Osteocyte (in vitro differentiated cells): ENCODE measurements at regions not wholly inside any gene's neighbourhood (a gene's known extent, or its start where the extent isn't known, plus 50 kb on each side); places are given as distances from the start of the nearest gene placed in this dataset.

ENCODE experiments used
- DNase-seq: peaks from one replicate; pipeline ENCODE4 v3.0.0; 2021; ENCODE audit warnings: mixed read lengths; ENCODE audit not compliant: unreplicated experiment; ENCODE audit errors: extremely low spot score
- H3K27ac Mint-ChIP-seq: one replicate; pipeline ENCODE4 v1.8.0; 2021; ENCODE audit warnings: mild to moderate bottlenecking, mixed read lengths; ENCODE audit not compliant: unreplicated experiment
- H3K27me3 Mint-ChIP-seq: one replicate; pipeline ENCODE4 v1.8.0; 2021; ENCODE audit warnings: mixed read lengths; ENCODE audit not compliant: unreplicated experiment
- H3K36me3 Mint-ChIP-seq: one replicate; pipeline ENCODE4 v1.8.0; 2021; ENCODE audit warnings: mixed read lengths; ENCODE audit not compliant: unreplicated experiment
- H3K4me1 Mint-ChIP-seq: one replicate; pipeline ENCODE4 v1.8.0; 2021; ENCODE audit warnings: mixed read lengths; ENCODE audit not compliant: unreplicated experiment
- H3K4me3 Mint-ChIP-seq: one replicate; pipeline ENCODE4 v1.8.0; 2021; ENCODE audit warnings: mild to moderate bottlenecking, moderate library complexity, mixed read lengths; ENCODE audit not compliant: unreplicated experiment
- H3K9me3 Mint-ChIP-seq: one replicate; pipeline ENCODE4 v1.8.0; 2021; ENCODE audit warnings: mixed read lengths; ENCODE audit not compliant: unreplicated experiment
- TF ChIP-seq, protein P1 (sequence below): fragments of 200-600 bp; sonication (generic); IDR thresholded peaks from 2 replicates; pipeline ENCODE4 v1.5.0; 2021; ENCODE audit warnings: antibody characterized with exemption, mild to moderate bottlenecking, moderate library complexity

DNA sequence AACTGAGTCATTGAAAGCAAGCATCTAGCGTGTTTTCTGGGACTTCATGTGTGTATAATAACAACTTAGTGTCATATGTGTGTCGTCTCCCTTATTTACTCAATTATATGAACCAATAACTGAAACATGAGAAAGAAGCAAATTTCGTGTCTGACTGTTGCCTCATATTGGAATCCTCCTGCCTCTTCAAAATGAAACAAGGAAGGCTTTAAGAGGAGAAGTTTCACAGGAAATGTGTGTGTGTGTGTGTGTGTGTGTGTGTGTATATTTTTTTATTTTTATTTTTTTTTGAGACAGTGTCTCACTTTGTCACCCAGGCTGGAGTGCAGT lies 145.8 kb upstream of the SFRP2 start:
- H3K9me3 Mint-ChIP-seq, result no peaks in the 10 kb centered on the region
- H3K4me3 Mint-ChIP-seq, result no peak overlapping the region
- H3K36me3 Mint-ChIP-seq, result no peaks in the 10 kb centered on the region

DNA sequence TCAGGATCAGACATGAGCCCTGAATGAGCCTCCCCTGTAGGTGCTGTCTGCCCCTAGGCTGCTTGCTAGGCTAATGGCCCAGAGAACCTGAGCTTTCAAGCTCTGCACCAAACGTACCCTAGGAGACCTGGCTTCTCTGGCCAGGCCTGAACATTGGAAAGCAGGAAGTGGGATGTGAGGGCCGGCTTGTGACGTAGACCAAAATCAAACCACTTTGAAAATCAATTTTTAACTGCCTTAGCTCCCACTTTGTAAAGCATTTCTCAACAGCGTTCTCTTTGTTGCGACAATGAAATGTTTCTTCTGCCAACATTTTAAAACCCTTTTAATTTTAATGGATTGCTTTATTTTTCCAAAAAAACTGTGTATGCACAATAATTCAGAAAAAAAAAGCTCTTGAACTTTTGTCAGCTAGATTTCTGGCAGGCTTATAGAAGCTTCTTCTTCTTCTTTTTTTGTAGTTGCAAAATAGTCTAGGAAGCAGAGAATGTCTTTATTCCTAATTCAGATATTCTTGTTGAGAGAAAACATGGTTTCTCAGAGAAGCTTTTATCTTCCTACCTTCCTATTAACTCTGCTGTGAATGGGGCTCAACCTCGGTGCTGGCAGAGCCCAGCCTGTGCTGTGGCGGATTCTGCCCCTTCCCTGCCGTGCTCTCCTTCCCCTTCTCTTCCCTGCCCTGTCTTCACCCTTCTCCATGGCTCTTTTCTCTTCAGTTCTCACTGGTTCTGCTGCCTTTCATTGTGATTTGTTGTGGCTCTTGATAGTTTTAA lies 145.2 kb upstream of the SFRP2 start:
- H3K36me3 Mint-ChIP-seq, result no peaks in the 10 kb centered on the region
- H3K9me3 Mint-ChIP-seq, result no peaks in the 10 kb centered on the region
- H3K4me1 Mint-ChIP-seq, result peaks cover 31% of the 10 kb centered on the region
- TF ChIP-seq, protein P1, sequence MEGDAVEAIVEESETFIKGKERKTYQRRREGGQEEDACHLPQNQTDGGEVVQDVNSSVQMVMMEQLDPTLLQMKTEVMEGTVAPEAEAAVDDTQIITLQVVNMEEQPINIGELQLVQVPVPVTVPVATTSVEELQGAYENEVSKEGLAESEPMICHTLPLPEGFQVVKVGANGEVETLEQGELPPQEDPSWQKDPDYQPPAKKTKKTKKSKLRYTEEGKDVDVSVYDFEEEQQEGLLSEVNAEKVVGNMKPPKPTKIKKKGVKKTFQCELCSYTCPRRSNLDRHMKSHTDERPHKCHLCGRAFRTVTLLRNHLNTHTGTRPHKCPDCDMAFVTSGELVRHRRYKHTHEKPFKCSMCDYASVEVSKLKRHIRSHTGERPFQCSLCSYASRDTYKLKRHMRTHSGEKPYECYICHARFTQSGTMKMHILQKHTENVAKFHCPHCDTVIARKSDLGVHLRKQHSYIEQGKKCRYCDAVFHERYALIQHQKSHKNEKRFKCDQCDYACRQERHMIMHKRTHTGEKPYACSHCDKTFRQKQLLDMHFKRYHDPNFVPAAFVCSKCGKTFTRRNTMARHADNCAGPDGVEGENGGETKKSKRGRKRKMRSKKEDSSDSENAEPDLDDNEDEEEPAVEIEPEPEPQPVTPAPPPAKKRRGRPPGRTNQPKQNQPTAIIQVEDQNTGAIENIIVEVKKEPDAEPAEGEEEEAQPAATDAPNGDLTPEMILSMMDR, result no peak
- no peak overlapping the region for H3K4me3 Mint-ChIP-seq
- DNase-seq, result no peak
- H3K27me3 Mint-ChIP-seq, result peaks cover 18% of the 10 kb centered on the region
- no peak overlapping the region for H3K27ac Mint-ChIP-seq

More for the DNA sequence above, 145.8 kb upstream of the SFRP2 start:
- H3K4me1 Mint-ChIP-seq, result peaks cover 30% of the 10 kb centered on the region
- DNase-seq, result no peak
- peaks cover 15% of the 10 kb centered on the region for H3K27me3 Mint-ChIP-seq
- H3K27ac Mint-ChIP-seq, result no peak overlapping the region
- TF ChIP-seq, protein P1, result no peak

DNA sequence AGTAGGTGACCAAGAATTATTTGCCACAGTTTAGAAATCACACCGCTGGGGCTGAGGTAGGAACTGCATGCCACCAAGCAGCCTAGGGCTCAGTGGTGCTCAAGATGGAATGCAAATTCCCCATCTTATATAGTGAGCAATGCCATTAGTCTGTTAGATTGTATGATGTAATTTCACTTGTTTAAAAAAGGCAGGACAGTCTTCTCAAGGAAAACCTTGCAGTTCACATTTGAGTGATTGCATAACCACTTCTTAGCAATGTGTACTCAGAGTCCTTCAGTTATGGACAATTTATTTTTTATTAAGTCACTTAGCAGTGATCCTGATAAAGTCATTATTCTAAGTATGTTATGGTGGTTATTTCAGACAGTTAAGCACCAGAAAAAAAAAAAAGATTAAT lies 142.9 kb upstream of the SFRP2 start:
- Mint-ChIP-seq H3K36me3 (no peaks in the 10 kb centered on the region), H3K4me1 (peaks cover 27% of the 10 kb centered on the region), H3K9me3 (no peaks in the 10 kb centered on the region), H3K4me3 (no peak overlapping the region), H3K27ac (peak overlapping the region; percentile 23), H3K27me3 (peaks cover 15% of the 10 kb centered on the region)
- no peak for DNase-seq
- TF ChIP-seq, protein P1, result no peak

DNA sequence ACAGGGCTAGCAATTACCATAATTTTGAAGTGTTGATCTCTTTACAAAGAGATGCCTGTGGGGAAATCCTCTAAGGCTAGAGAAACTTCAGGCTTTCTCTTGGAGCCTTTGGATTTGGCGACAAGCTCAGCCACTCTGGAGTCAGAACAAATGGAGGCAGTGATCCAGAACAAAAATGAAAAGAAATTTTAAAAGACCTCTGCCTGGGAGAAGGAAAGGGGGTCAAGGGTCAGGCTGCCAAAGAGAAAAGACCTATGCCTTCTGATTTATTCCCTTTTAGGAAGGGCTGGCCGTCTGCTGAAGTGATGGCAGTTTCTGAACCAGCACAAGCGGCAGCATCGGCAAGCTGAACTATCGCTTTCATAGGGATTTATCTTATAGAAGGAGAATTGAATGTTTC lies 140.8 kb upstream of the SFRP2 start:
- H3K27ac Mint-ChIP-seq, result peak overlapping the region; percentile 31
- no peaks in the 10 kb centered on the region for H3K36me3 Mint-ChIP-seq
- no peak for DNase-seq
- peaks cover 19% of the 10 kb centered on the region for H3K4me1 Mint-ChIP-seq
- H3K27me3 Mint-ChIP-seq, result peaks cover 15% of the 10 kb centered on the region
- peak overlapping the region; percentile 22 for H3K4me3 Mint-ChIP-seq
- TF ChIP-seq, protein P1, result no peak
- H3K9me3 Mint-ChIP-seq, result no peaks in the 10 kb centered on the region

DNA sequence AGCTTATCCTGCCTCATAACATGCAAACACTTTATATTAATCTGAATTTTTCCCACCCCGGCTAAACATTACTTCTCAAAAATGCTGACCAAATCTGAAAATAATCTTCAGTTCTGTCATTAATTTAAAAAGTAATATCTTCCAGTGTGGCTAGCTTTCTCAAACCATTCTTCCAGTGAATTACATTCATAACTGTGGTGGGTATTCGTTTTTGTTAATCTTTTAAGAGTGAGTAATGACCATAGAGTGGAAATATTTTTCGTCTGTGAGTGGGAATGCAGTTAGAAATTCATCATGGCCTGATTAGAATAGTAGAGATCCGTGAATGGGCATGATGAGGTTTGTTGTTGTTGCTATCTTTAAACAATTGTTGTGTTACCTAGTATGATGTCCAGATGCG lies 138.6 kb upstream of the SFRP2 start:
- no peak for DNase-seq
- H3K27ac Mint-ChIP-seq, result no peak overlapping the region
- H3K36me3 Mint-ChIP-seq, result no peaks in the 10 kb centered on the region
- peaks cover 7% of the 10 kb centered on the region for H3K27me3 Mint-ChIP-seq
- no peaks in the 10 kb centered on the region for H3K9me3 Mint-ChIP-seq
- peaks cover 15% of the 10 kb centered on the region for H3K4me1 Mint-ChIP-seq
- H3K4me3 Mint-ChIP-seq, result no peak overlapping the region
- TF ChIP-seq, protein P1, result no peak
